ENCODE measurements at regions not wholly inside any gene's neighbourhood (a gene's known extent, or its start where the extent isn't known, plus 50 kb on each side); places are given as distances from the start of the nearest gene placed in this dataset.

DNA sequence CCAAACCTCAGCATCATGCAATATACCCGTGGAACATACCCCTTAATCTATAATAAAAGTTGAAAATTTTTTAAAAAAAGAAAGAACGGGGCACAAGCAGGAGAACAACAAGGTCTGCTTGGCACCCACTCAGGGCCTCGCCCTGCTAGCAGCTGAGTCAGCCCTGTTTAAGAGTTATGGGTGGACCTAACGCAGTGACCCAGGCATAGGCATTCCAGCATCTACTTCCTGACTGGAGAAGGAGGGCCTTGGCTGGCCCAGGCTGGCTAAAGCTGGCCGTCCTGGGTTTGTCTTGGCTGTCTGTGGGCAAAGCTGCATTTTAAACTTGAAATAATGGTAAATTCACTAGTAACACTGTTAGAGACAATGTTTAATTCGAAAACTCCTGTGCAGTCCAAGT is 236.7 kb upstream of the PGRMC2 start:
- no peak for FAIRE-seq

DNA sequence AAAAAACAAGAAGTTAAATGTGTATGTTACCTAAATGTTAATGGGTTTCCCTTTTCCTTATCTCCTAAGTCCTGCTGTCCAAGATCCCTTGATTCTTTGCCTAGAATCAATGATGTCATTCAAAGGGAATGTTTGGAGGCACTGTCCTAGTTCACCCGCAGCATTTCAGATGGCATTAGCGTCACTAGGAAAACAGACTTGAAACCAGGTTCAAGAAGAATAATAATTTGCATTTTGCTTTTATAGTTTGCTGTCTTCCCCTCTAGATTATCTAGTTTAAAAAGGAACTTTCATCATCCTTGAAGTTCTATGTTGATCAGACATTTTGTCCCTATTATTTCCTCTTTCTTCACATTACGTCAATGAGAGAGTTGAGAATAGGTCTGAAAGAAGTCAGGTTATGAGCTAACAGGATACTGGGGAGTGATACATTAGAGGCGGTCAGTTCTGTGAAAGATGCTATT is 234.1 kb upstream of the PGRMC2 start:
- FAIRE-seq: no peak

DNA sequence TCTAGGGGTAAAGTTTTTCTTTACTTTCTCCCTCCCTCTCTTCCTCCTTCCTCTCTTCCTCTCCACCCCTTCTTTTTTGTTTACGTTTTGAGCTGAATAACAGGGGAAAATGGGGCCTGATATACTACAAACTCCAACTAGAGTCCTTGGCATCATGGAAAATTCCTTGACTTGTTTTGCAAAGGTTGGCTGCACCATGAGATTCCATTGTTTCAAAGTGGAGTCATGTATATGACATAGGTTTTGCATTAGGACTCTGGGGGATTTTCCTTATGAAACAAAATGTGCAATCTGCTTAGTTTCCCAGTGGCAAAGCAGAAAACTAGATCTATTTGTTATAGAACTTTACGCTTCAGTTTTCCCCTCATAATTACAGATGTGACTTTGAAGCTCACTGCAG is 233.5 kb upstream of the PGRMC2 start:
- FAIRE-seq: no peak

DNA sequence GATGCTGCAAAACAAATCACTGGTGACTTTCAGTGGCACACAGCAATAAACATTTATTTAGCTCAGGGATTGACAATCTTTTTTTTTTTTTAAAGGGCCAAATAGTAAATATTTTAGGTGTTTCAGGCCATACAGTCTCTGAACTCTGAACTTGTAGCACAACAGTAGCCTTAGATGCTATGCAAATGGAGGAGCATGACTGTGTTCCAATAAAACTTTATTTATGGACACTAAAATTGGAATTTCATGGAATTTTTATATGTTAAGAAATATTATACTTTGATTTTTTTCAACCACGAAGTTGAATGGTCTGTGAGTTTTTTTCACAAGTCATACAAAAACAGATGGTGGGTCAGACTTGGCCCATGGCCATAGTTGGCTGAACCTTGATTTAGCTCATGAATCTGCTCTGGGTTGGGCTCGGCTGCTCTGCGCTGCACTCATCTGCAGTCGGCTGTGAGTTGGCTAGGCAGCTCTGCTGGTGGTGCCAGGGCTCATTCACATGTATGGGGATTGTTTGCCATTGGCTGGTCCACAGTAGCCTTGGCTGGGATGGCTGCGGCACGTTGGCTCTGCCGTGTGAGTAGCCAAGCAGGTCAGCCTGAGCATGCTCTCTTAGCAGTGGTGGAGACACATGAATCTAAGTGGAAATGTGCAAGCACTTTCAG is 231.7 kb upstream of the PGRMC2 start:
- no peak for FAIRE-seq

DNA sequence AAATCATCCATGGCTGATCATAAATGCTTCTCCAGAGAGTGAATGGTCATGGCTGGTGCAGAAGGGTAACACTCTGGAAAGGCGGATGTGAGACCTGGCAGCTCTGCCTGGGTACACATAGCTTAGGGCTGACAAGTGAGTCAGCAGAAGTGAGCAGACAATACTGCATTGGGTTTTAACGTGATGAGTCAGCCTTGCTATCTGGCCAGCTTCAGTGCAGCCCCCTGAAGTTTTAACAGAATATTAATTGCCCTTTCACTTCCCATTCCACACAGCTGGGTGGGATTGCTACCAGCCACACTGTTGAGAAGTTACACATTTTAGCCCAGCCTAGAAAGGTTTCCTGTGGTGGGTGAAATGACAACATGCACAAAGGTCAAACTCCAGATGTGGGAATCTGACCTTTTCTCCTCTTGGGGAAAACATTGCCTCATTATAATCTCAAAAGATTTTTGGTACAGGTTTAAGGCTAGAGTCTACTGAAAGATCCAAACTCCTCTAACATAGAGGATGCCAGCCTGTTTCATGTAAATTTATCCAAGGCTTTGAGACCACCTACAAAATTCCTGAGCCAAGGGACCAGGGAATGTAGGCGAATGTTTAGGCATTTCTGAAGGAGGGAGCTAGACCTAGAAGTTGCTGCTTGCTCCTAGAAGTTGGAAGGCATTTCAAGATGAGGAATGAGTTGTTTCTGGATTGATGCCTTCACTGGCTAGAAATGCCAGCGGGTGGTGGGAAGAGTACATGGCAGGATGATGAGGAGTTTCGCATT is 230.3 kb upstream of the PGRMC2 start:
- FAIRE-seq: peak; percentile 75

DNA sequence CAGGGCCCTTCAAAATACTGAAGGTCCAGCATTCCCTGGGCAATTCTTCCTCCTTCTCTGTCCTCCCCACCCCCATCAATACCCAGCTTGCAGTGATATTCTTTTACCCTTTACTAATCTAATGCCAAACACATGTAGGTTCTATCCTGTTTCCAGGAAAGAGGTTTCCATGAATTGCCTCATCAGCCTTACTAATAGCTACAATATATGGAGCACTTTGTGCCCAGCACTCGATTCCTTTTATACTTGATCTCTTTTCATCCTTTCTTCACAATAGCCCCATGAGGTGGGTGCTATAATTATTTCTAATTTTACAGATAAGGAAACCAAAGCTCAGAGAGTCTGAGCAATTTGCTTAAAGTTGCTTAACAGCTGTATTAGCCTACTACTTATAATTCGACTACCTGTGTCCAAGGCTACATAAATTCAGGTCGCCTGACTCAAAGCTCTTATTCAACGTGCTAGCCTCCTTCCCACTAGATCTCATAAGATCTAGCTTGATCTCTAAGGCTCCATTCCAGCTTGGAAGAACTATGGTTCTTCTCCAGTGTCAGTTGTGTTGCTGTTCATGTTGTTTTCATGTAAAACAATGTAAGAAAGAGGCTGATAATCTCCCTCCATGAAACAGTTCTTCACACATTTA is 229.6 kb upstream of the PGRMC2 start:
- no peak for FAIRE-seq

DNA sequence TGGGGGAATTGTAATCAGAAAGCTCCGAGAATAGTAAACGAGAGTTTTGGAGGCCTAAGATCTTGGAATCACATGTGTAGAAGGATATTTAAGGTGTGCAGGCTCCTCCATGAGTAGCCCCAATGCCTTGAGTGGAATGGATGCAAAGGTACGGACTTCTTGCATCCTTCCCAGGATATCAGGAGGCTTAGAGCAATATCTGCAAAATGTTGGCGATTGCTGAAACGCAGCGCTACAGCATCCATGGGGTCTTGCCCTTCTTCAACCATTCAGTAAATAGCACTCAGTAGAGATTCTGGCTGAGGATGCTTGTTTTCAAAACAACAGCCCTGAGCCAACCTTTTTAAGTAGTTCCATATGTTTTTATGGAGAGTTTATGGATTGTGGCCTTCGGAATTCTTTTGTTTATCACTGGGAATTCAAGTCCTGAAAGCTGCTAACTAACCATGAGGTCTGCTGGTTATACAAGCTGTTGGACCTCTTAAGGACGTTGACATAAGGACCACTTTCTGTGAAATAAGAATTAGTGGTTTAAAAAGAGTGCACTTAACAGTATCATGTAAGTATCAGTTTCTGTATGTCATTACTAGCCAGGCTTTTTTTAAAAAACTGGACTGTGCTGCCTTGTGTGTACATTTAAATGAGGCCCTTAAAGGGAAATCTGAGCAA is 228.8 kb upstream of the PGRMC2 start:
- FAIRE-seq: no peak

DNA sequence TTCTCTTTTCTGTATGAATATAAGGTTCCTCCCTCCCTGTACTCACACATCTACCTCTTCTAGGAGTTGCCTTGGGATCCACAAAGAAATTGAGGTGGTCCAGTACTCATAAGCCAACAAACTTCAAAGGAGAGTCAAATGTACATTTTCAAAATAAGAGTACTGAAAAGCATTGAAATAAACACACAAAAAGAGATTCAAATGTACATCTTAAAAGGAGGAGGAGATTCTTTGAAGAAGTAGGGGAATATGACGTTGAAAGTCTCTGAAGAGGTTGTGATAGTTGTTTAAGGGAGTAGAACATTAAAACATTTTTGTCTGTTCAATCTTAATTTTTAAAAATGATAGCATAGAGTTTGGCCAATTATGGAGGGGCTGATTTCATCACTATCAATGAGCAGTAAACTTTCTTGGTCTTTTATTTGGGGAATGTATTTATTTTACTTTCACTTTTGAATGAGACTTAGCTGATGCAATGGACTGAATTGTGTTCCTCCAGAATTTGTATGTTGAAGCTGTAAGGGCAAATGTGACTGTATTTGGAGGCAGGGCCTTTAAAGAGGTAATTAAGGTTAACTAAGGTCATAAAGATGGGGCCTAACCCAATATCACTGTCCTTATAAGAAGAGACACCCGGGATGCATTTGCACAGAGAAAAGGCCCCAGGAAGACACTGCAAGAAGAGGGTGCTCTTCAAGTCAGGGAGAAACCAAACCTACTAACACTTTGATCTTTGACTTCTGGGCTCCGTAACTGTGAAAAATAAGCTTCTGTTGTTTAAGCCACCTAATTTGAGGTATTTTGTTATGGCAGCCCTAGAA is 226.3 kb upstream of the PGRMC2 start:
- no peak for FAIRE-seq

DNA sequence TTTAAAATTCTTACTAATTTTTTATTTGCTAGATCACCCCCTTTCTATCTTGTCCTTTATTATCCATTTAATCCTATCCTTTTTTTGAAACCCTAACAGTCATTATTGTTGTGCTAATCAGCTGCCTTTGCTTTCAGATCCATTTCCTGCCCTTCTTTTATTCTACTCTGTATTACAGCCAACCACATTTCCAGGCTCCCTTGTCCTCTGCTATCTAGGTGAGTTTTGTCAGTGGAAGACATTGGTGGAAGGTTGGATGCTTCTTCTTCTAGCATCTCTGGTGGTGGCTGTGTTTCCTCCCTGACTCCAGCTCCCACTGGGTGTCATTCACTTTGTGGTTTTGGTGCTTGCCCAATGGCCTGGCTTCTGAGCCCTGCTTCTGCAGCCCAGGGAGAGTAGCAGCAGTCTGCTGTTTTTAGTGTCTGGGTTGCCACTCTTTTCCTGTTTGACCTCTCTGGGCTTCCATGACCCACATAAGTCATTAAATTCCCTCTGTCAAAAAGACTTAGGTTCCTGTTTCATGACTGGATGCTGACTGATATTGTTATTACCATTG is 225.2 kb upstream of the PGRMC2 start:
- no peak for FAIRE-seq

DNA sequence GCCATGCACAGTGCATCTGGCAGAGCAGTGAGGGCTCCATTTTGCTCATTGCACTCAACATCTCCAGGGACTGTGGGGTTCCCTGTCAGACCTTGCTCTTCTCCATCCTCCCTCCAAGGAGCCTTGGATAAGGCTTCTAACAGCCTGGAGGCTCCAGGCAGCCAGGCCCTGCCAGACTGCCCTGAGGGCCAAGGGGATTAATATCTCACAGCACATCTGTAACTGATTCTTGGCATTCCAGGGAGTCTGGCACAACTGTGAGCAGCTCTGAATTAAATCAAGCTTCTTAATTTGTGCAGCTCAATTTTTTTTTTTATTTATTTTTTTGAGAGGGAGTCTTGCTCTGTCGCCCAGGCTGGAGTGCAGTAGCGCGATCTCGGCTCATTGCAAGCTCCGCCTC is 224.5 kb upstream of the PGRMC2 start:
- no peak for FAIRE-seq

DNA sequence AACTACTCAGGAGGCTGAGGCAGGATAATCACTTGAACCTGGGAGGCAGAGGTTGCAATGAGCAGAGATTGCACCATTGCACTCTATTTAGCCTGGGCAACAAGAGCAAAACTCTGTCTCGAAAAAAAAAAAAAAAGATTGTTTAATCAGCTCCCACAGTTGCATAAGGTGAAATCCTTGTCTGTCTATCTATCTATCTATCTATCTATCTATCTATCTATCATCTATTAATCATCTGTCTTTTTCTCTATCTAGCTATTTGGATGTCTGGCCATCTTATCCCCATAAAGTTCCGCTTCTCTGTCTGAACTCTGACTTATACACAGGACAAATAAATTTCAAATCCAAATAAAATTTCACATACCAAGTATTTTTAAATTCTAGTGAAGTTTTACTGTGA is 223.2 kb upstream of the PGRMC2 start:
- no peak for FAIRE-seq

DNA sequence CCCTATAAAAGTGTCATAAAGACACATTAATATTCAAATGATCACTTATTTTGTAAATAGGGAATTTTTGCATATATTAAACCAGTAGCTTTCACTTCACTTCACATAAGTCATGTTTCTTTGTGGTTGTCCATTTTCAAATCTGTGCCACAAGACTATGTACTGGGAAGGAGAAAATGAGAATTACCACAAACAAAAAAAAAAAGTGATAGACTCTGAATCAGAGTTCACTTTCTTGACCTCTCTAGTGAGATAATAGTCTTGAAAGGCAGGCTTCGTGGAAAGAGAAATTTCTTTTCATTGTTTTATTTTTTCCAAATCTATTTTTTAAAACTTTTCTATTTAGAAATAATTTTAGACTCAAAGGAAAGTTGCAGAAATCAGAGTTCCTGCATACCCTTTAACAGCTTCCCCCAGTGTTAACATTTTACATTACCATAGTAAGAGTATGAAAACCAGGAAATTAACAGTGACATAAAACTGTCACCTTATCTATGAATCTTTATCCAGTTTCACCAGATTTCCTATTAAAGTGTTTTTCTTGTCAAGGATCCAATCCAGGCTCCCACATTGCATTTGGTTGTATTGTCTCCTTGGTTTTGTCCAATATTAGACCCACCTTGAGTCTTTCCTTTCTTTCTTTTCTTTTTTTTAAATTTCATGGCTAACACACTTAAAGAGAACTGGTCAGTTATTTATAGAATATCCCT is 215.4 kb upstream of the PGRMC2 start:
- no peak for FAIRE-seq

DNA sequence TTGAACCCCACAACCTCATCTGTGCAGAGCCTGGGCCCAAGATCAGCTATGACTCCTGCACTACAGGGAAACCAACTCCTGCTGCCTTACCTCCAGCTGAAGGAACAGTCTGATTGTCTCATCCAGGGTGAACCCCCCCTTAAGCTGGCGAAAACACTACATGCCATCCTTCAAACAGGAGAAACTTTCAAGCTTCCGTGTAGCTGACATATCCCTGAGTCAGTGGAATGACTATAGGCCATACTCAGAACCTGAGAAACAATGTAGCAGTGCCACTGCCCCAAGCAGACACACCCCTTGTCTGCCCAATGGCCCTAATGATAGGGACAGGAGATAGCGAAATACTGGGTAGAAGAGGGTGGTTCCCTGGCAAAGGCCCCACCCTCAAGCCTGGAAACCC is 213.6 kb upstream of the PGRMC2 start:
- FAIRE-seq: no peak

DNA sequence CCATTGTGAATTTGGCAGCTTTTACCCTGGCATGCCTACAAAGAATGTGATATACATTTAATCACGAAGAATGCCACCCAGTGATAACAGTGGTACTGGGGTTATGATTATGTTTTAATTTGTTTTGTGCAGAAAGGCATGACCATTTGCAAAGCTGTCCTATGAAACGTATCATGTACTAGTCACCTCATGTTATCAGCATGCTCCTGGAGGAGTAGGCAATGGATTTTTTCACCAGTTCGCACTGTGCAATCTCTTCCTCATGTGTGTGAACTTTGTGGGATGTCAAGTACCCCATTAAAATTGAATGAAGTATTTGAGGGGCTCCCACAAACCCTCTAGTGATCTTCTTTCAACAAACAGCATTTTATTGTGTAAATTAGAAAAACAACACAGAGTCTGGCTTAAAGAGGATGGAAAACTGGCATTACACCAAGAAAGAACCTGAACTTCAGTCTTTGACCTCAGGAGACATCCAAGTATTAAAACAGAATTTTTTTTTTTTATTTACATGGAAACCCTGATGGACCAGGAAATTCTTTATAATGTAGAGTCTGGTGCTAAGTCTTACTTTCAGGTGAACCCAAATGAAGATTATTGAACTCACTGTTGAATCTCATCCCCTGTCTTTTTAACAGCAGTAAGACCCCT is 200.6 kb upstream of the PGRMC2 start:
- no peak for FAIRE-seq

DNA sequence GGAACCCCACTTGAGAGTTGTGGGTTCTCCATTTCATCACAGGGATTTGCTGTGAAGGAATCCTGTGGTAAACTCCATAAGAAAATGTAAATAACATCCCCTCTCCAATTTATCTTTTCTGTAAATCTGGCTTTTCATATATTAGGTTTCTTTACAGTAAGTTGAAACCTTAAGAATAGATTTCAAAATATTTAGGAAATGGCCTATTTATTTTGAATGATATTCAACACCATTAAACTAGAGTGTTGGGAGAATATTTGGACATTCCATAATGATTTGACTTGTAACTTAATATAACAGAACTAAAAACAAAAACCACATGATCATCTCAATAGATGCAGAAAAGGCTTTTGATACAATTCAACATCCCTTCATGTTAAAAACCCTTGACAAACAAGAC is 197.3 kb upstream of the PGRMC2 start:
- FAIRE-seq: no peak

DNA sequence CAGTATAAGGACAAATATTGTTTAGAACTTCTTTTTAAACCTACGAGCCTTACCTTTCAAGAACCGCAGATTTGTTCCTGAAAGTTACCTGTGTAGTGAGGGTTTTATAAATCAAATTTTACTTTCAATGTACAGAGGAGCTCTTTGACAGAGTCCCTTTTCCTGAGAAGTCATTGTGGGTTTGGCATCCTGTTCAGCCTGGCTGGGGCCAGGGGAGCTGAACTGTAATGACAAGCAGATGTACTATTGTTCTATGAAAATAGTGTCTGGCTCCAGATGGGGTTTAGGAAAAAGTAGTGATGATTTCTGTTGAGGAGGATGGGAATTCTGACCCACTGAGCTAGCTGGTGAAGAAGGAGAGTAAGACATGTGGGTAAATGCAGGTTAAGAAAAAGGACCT is 196.2 kb upstream of the PGRMC2 start:
- FAIRE-seq: no peak

DNA sequence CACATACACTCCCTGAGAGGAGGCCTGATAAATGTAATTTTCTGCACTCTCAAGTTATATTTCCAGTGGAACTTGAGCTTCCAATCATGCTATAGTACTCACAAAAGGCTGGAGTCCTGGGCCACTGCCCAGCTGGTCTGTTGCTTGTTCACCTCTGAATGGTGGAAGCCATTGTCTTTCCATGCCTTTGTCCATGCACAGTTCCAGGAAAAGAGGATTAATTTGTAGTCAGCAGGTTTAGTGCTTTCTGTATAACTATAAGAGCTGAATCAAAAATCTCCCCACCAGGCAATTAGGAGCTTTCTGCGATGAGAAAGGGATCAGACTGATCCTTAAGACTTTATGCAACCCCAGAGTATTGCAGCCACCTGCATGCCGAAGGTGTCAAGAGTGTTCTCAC is 195.4 kb upstream of the PGRMC2 start:
- no peak for FAIRE-seq

DNA sequence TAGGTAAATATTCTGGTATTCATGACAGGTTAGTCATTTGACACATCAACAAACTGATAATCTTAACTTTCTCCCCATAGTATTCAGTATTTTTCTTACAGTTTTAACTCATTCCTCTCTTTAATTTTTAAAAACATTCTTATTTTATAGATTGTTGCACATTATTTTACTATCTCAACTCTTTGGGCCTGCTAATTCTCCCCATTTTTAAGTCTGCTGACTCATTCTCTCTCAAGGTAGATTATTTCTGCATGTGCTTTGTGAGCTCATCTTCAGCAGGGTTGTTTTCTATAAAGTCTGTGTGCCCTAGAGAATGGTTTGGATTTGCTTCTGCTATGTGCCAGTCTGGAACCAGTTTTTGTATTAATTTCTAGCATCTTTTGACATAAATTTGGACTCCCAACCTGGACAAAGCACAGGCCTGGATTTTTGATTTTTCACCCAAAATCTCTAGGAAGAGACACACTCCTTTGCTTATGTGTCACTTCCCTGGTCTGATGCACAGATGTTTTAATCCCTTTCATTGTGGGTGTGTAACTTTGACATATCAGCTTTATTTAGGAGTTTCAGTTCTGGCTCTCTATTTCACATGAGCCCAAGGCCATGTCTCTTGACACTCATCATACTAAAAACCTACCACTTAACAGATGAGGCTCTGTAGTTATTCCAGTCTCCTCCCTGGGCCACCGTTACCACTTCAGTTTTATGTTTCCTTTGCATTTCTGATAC is 194.3 kb upstream of the PGRMC2 start:
- FAIRE-seq: no peak

DNA sequence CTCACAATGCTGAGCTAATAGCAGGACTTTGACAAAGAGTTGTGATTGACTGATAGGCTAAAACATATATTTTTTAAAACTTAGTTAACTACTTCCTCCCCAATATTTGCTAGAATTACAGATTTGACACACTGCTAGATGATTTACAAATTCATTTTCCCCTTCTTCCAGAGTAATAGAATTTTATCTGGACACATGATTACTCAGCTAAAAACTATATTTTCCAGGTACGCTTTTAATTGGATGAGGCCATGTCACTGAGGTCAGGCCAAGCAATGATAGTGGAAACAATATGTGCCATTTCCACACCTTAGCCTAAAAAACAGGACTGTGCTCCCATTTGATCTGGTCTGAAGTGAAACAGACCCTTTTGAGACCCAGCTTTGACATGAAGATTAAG is 193.3 kb upstream of the PGRMC2 start:
- FAIRE-seq: no peak

DNA sequence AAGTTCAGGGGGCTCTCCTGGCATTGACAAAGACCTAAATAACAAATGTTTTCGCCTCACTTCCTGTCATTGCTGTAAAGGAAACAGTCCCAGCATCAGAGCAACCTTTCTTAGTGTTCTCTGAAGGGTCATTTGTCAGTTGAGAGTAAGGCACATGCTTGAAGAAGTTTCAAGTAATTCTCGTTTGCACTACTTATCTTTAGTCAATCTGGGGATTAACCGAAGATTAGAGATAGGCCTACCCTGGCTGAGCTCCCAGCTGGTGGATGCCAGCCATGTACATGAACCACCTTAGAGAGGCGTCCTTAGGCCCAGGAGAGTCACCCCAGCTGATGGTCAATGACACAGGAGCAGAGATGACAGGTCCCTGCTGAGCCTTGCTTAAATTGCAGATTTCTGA is 189.9 kb upstream of the PGRMC2 start:
- no peak for FAIRE-seq

Measured in islet of Langerhans (tissue), 1 donor.